Cardiac fibroblast (primary cell): ENCODE measurements at regions not wholly inside any gene's neighbourhood (a gene's known extent, or its start where the extent isn't known, plus 50 kb on each side); places are given as distances from the start of the nearest gene placed in this dataset.

ENCODE experiments used
- DNase-seq, 2 donors: peaks; one replicate each; pipeline versions ENCODE4 v3.0.0 to v3.0.0-alpha.2; 2010; ENCODE audit warnings: low read depth in 2 of 2
- H3K4me3 ChIP-seq, 2 donors: replicated peaks in 1 of 2; 1 replicate in 1 of 2; 2 replicates in 1 of 2; pipeline ENCODE4 v1.5.1; 2011; ENCODE audit warnings: low read depth in 2 of 2, low read length in 2 of 2, mild to moderate bottlenecking in 2 of 2, moderate library complexity in 1 of 2
- TF ChIP-seq, protein P1 (sequence below): IDR thresholded peaks from one replicate; pipeline ENCODE4 v1.5.1; 2011; ENCODE audit warnings: low read depth, mild to moderate bottlenecking, low read length, inconsistent platforms

DNA sequence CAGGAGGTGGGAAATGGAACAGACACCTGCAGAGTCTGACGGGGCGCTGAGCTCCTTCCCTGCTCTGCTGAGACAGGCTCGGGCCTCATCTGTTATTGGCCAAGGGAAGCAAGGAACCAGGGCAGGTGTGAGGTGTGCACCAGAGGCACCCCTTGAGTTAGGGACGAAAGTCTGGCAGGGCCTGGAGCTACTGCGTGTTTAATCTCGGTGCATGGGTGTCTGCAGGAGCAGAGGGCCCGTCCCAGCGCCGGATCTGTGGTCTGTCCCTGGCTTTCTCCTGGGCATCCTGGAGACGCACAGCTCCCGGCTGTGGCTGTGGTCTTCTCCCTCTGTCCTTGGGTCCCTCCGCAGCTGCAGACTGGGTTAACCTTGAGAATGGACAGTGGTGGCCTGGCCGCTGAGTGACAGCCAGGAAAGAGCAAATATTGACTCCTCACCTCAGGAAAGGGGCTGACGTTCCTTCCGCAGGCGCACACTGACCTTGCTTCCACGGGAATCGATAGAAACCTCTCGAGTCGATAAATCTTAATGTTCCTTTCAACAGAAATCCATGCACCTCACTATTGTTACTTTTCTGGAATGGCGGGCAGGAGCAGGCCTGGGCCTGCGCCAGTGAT, 975.6 kb downstream of the BRD1 start:
- no peak overlapping the region for H3K4me3 ChIP-seq
- TF ChIP-seq, protein P1, sequence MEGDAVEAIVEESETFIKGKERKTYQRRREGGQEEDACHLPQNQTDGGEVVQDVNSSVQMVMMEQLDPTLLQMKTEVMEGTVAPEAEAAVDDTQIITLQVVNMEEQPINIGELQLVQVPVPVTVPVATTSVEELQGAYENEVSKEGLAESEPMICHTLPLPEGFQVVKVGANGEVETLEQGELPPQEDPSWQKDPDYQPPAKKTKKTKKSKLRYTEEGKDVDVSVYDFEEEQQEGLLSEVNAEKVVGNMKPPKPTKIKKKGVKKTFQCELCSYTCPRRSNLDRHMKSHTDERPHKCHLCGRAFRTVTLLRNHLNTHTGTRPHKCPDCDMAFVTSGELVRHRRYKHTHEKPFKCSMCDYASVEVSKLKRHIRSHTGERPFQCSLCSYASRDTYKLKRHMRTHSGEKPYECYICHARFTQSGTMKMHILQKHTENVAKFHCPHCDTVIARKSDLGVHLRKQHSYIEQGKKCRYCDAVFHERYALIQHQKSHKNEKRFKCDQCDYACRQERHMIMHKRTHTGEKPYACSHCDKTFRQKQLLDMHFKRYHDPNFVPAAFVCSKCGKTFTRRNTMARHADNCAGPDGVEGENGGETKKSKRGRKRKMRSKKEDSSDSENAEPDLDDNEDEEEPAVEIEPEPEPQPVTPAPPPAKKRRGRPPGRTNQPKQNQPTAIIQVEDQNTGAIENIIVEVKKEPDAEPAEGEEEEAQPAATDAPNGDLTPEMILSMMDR, result no peak
- DNase-seq, result no peak

DNA sequence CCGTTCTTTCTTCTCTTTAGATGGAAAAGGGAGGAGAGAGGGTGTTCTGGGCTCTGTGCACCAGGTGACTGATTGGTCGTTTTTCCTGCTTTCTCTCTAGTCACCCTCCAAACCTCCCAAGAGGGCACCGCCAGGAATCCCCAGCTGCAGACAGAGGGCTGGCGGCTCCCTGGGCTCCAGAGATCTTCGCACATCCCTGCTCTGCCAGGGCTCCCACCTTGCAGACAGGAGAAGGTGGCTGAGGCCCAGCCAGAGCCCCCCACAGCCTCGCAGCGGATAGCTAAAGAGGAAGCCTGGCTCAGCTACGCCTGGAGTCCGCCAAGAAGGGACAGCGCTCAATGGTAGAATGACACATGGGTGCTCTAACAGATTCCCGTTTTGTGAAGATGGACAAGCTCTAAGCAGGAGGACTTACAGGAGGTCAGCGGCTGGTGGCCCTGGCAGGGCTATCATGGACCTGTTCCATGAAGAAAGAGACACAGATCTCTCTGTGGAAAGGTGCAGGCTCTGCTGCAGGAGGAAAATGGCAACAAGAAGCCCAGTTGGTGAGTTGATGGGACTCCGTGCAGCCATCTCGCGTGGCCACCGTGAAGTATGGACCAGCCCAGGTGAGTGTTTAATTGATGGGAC, 976.9 kb downstream of the BRD1 start:
- TF ChIP-seq, protein P1, result no peak
- DNase-seq, result no peak
- H3K4me3 ChIP-seq, result no peak overlapping the region

DNA sequence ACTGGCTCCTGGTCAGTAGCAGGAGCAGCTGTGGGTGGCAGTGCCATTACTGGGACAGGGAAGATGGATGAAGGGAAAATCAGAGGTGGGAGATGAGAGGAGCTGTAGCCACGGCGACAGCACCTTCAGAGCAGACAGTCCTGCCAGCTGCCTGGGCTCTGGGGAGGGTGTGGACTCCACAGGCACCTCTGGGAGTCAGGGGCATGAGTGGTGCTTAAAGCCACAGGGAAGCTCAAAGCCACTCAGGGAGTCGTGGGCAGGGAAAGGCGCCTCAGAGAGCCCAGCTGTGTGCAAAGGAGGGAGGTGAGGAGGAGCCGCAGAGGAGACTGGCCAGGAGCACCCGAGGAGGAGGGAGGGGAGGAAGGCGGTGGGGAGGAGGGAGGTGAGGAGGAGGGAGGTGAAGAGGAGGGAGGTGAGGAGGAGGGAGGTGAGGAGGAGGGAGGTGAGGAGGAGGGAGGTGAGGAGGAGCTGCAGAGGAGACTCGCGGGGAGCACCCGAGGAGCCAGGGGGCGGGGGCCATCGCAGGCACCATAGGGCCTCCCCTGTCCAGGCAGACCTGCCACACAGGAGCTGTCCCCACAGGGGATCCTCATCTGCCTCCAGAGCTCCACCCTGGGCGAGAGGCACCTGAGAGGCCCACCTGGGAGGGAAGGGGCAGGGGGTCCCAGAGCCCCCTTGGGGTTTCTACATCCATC, 977.6 kb downstream of the BRD1 start:
- H3K4me3 ChIP-seq, result no peak overlapping the region
- DNase-seq, result no peak
- TF ChIP-seq, protein P1, result no peak

DNA sequence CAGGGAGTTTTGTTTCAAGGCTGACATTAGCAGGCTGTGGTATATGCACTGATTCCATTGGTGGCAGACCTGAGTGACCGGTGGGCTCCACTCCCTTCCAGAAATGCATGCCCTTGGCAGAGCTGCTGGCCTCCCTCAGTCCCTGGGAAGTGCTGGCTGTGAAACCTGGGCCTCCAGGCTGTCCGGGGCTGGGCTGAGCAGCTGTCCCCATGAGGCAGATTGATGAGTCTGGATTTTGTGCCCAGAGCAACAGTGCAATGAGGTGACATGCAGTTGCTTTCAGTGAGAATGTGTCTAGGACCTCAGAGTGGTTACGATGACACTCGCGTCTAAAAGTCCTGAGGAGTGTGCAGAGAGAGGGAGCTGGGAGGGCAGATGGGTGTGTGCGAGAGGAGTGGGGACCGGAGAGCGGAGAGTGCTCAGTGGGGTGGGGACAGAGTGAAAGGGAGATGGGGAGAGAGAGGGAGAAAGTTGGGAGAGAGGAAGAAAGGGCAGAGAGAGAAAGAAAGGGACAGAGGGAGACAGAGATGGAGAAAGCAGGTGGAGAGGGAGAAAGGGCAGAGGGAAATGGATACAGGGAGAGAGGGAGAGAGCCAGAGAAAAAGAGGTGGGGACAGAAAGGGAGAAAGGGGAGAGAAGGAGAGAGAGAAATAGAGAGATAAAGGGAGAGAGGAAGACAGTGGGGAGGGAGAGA, 978.3 kb downstream of the BRD1 start:
- TF ChIP-seq, protein P1, result no peak
- H3K4me3 ChIP-seq, result no peak overlapping the region
- DNase-seq, result no peak

DNA sequence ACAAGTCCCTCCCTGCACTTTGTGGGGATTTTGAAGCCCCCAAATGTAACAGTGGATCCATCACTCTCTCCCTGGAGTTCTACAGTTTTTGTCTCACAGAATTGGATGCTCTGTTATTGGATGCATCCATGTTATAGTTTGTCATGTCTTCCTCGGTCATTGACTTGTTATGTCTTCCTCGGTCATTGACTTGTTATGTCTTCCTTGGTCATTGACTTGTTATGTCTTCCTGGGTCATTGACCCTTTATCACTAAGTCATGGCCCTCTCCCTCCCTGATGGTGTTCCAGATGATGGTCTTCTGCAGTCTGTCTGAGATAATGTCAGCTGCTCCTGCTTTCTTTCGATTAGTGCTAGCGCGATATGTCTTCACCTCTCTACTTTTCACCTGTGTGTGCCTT, 981.5 kb downstream of the BRD1 start:
- no peak for DNase-seq
- H3K4me3 ChIP-seq, result no peak overlapping the region
- TF ChIP-seq, protein P1, result no peak

DNA sequence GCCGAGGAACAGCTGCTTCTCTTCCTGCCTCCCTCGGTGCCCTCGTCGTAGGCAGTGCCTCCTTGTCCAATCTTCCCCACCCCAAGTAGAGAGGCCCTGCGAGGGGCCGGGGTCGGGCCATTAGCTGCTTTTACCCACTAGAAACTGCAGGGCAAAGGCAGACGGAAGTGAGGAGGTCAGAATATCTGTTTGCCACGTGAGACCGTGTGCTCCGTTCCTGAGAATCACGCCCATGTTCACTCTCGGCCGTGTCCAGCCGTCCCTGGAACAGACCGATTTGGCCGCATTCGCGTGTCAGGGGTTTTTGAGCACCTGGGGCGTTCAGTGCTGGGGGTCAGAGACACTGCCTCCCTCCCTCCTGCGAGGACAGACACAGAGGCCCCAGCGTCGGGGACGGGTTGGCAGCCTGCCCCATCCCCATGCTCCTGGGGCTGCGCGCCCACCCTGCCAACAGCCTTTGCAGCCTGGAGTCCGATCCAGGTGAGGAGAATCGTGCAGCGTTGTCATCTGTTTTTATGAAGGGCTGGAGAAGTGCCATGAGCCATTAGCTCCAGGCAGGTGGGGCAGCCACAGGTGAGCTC, 982.2 kb downstream of the BRD1 start:
- H3K4me3 ChIP-seq, result no peak overlapping the region
- TF ChIP-seq, protein P1, result no peak
- no peak for DNase-seq
